GM12891 (cell line): ENCODE measurements at regions not wholly inside any gene's neighbourhood (a gene's known extent, or its start where the extent isn't known, plus 50 kb on each side); places are given as distances from the start of the nearest gene placed in this dataset.

ENCODE experiments used
- POLR2A ChIP-seq: IDR thresholded peaks from 2 replicates; pipeline ENCODE4 v1.6.1; 2011; ENCODE audit warnings: low read depth, low read length, control low read depth
- POLR2AphosphoS5 ChIP-seq: IDR thresholded peaks from 2 replicates; pipeline ENCODE4 v1.6.1; 2011; ENCODE audit warnings: low read depth, low read length, control low read depth
- TAF1 ChIP-seq: IDR thresholded peaks from 2 replicates; pipeline ENCODE4 v1.6.1; 2011; ENCODE audit warnings: low read depth, low read length, control low read depth

DNA sequence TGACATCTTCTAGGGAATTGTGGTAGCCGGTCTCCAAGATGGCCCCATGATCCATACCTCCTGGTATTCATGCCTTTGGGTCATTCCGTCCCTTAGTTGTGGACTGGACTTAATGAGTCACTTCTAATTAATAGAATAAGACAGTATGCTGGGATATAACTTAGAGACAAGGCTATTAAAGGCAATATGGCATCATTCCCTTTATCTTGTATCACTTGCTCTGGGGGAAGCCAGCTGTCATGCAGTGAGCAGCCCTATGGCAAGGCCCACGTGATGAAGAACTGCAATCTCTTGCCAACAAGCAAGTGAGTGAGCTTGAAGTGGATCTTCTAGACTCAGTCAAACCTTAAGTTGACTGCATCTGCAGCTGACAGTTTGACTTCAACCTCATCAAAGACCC is 97.8 kb upstream of the MED13 start:
- no peak for TF ChIP-seq POLR2A
- TF ChIP-seq POLR2AphosphoS5: no peak
- no peak for TF ChIP-seq TAF1
